Body of pancreas (tissue), 4 donors: ENCODE measurements at regions not wholly inside any gene's neighbourhood (a gene's known extent, or its start where the extent isn't known, plus 50 kb on each side); places are given as distances from the start of the nearest gene placed in this dataset.

ENCODE experiments used
- ATAC-seq: fragments of 150-250 bp; one replicate; pipeline ENCODE4 v1.9.1; 2016
- DNase-seq, 4 donors: peaks; one replicate each; pipeline ENCODE4 v3.0.0-alpha.2; 2019
- H3K27ac ChIP-seq, 4 donors: fragments of 200-600 bp; sonication (generic); 1 replicate in 3 of 4; 2 replicates in 1 of 4; pipeline versions ENCODE4 v1.5.1 to v1.6.1; 2016 to 2019; ENCODE audit warnings: mild to moderate bottlenecking in 1 of 4, mixed read lengths in 1 of 4, moderate library complexity in 1 of 4
- H3K27me3 ChIP-seq, 2 donors: fragments of 200-600 bp; sonication (generic); one replicate each; pipeline ENCODE4 v1.6.0; 2016; ENCODE audit warnings: mild to moderate bottlenecking in 1 of 2
- H3K36me3 ChIP-seq, 2 donors: fragments of 200-600 bp; sonication (generic); replicated peaks in 1 of 2; 2 replicates each; pipeline ENCODE4 v1.5.1; 2016; ENCODE audit warnings: low read depth in 2 of 2; ENCODE audit not compliant: insufficient read depth in 1 of 2
- H3K4me1 ChIP-seq: fragments of 200-600 bp; sonication (generic); one replicate; pipeline ENCODE4 v1.6.0; 2016
- H3K4me3 ChIP-seq, 2 donors: fragments of 200-600 bp; sonication (generic); 1 replicate in 1 of 2; 2 replicates in 1 of 2; pipeline ENCODE4 v1.5.1; 2016 to 2019
- H3K9me3 ChIP-seq, 3 donors: fragments of 200-600 bp; sonication (generic); 1 replicate in 2 of 3; 2 replicates in 1 of 3; pipeline ENCODE4 v1.5.1; 2016
- CTCF ChIP-seq, 7 experiments: fragments of 450-650 bp in 4 of 7; fragments of 200-600 bp in 3 of 7; sonication (generic) in 3 of 7; IDR thresholded peaks; one replicate each; pipeline ENCODE4 v1.5.1; 2016 to 2019; ENCODE audit warnings: antibody characterized with exemption in 7 of 7
- POLR2A ChIP-seq, 3 donors: fragments of 450-650 bp; IDR thresholded peaks; one replicate each; pipeline ENCODE4 v1.6.1; 2016; ENCODE audit warnings: antibody characterized with exemption in 3 of 3, mild to moderate bottlenecking in 2 of 3
- WGBS, 2 donors: methylation state at CpG; one replicate each; pipeline ENCODE4 v1.1.5; 2017; 5-methylcytosine and 5-hydroxymethylcytosine counted together
- intact Hi-C: fragments of 100-400 bp; cut with DNase I; formaldehyde crosslinking; loops from one replicate; pipeline ENCODE4 v1.15.1; 2023

- no peaks in the 10 kb centered on the region for H3K36me3 ChIP-seq
- H3K27me3 ChIP-seq: no peaks in the 10 kb centered on the region
- DNase-seq (no peak), ATAC-seq (no peak)
- intact Hi-C loops: no loop called here
- no peak for TF ChIP-seq CTCF (IDR thresholded peaks at IDR 0.05)
- TF ChIP-seq POLR2A (IDR thresholded peaks at IDR 0.05): no peak
- peaks cover 0 to 6% (median 0%) of the 10 kb centered on the region in 3 donors for H3K9me3 ChIP-seq
- WGBS, 2 donors: 42 to 43% methylated on average over 4 of the region's 4 CpGs
- H3K4me1 ChIP-seq: no peaks in the 10 kb centered on the region
- H3K27ac ChIP-seq: no peak overlapping the region
- no peak overlapping the region for H3K4me3 ChIP-seq
Observed at GRCh38 chr7:41524876-41525275, 178.0 kb downstream of the INHBA start.

GRCh38 chr7:41520445-41520844 is 182.4 kb downstream of the INHBA start:
- WGBS, 2 donors: 69 to 76% methylated on average over 7 of the region's 7 CpGs

GRCh38 chr7:41517771-41518170 is 185.1 kb downstream of the INHBA start:
- no peak overlapping the region for H3K4me3 ChIP-seq
- peaks cover 0 to 5% (median 0%) of the 10 kb centered on the region in 3 donors for H3K9me3 ChIP-seq
- TF ChIP-seq POLR2A (IDR thresholded peaks at IDR 0.05): no peak
- TF ChIP-seq CTCF (IDR thresholded peaks at IDR 0.05): no peak
- no peak overlapping the region for H3K27ac ChIP-seq
- 58 to 77% methylated on average over 2 of the region's 2 CpGs for WGBS, 2 donors
- no peaks in the 10 kb centered on the region for H3K36me3 ChIP-seq
- ATAC-seq (no peak), DNase-seq (no peak)
- no peaks in the 10 kb centered on the region for H3K27me3 ChIP-seq
- no peaks in the 10 kb centered on the region for H3K4me1 ChIP-seq
- intact Hi-C loops: no loop called here

More at GRCh38 chr7:41520445-41520844, 182.4 kb downstream of the INHBA start:
- H3K4me3 ChIP-seq: no peak overlapping the region
- H3K36me3 ChIP-seq: no peaks in the 10 kb centered on the region
- H3K4me1 ChIP-seq: no peaks in the 10 kb centered on the region
- no peaks in the 10 kb centered on the region for H3K27me3 ChIP-seq
- TF ChIP-seq POLR2A (IDR thresholded peaks at IDR 0.05) (no peak), CTCF (IDR thresholded peaks at IDR 0.05) (no peak)
- intact Hi-C loops: no loop called here
- DNase-seq (no peak), ATAC-seq (no peak)
- peaks cover 0 to 6% (median 0%) of the 10 kb centered on the region in 3 donors for H3K9me3 ChIP-seq
- no peak overlapping the region for H3K27ac ChIP-seq

- no peak for TF ChIP-seq POLR2A (IDR thresholded peaks at IDR 0.05)
- TF ChIP-seq CTCF (IDR thresholded peaks at IDR 0.05): no peak
- no peak for ATAC-seq
- 34 to 43% methylated on average over 4 of the region's 4 CpGs for WGBS, 2 donors
- Histone ChIP-seq H3K27ac (no peak overlapping the region), H3K4me3 (no peak overlapping the region), H3K4me1 (no peaks in the 10 kb centered on the region), H3K36me3 (no peaks in the 10 kb centered on the region), H3K27me3 (no peaks in the 10 kb centered on the region), H3K9me3 (no peaks in the 10 kb centered on the region)
- DNase-seq: no peak
- intact Hi-C loops: no loop called here
Observed at GRCh38 chr7:41508755-41509154, 194.1 kb downstream of the INHBA start.

DNA sequence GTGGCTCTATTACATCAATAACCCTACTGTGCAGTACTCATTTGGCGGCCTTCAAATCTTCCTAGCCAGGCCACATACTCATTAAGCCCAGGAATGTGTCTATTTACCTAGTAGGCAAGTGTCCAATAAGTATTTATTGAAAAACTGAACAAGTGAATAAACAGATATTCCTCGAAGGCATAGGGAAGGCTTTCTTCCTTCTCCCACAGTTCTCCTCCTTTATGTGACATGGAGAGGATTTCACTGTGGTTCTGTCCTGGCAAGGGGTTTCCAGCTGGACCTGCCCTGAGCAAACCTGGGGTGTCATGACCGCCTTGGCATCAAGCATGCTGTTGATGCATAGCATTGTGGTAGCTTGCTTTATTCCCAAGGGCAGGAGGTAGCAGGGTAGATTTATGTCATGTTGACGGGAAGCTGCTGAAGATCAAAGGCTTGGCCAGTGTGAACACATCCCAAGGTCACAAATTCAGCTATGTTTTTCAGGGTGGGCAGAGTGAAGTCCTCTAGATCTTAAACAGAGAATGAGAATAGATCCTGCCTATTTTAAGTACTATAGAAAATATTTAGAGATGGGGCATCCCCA is 195.1 kb downstream of the INHBA start:
- H3K27ac ChIP-seq: no peak overlapping the region
- H3K4me1 ChIP-seq: no peaks in the 10 kb centered on the region
- DNase-seq (no peak), ATAC-seq (no peak)
- H3K9me3 ChIP-seq: no peaks in the 10 kb centered on the region
- H3K4me3 ChIP-seq: no peak overlapping the region
- no peak for TF ChIP-seq CTCF (IDR thresholded peaks at IDR 0.05)
- no peak for TF ChIP-seq POLR2A (IDR thresholded peaks at IDR 0.05)
- WGBS, 2 donors: 31 to 40% methylated on average over 4 of the region's 4 CpGs
- H3K36me3 ChIP-seq: no peaks in the 10 kb centered on the region
- H3K27me3 ChIP-seq: no peaks in the 10 kb centered on the region
- intact Hi-C loops: no loop called here
